ENCODE measurements at regions not wholly inside any gene's neighbourhood (a gene's known extent, or its start where the extent isn't known, plus 50 kb on each side); places are given as distances from the start of the nearest gene placed in this dataset.
"Not testable (repeated sequence)": the region's sequence is repeated elsewhere in the genome, so short reads cannot be mapped to it uniquely, and the experiment has no call there.

DNA sequence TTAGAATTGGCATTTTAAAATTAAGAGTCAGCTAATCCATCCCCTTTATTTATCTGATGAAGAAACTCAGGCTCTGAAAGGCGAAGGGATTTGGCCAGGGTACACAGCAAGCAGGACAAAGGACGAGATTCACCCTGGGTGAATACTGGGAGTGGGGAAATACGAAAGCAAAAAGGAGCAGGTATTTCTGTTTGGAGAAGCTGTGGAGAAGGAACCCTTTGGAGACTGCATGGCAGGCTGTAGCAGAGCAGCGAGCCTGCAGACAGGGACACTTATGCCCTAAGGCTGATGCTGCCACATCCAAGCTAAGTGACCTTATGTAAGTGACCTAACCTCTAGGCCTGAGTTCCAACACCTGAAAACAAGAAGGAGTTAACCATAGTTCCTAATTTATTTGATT is 207.2 kb upstream of the C1orf87 start:
- no peaks in the 10 kb centered on the region for H3K4me1 Mint-ChIP-seq
- H3K27me3 Mint-ChIP-seq: no peaks in the 10 kb centered on the region
- H3K4me3 Mint-ChIP-seq: no peak overlapping the region
- H3K36me3 Mint-ChIP-seq: no peaks in the 10 kb centered on the region
- no peak overlapping the region for H3K27ac Mint-ChIP-seq
- no peaks in the 10 kb centered on the region for H3K9me3 Mint-ChIP-seq
- no peak for ATAC-seq

GRCh38 chr1:60280256-60280655 is 206.7 kb upstream of the C1orf87 start:
- H3K9me3 Mint-ChIP-seq: no peaks in the 10 kb centered on the region
- ATAC-seq: no peak
- H3K36me3 Mint-ChIP-seq: no peaks in the 10 kb centered on the region
- H3K4me3 Mint-ChIP-seq: no peak overlapping the region
- no peaks in the 10 kb centered on the region for H3K27me3 Mint-ChIP-seq
- no peak overlapping the region for H3K27ac Mint-ChIP-seq
- no peaks in the 10 kb centered on the region for H3K4me1 Mint-ChIP-seq

- H3K9me3 Mint-ChIP-seq: no peaks in the 10 kb centered on the region
- no peaks in the 10 kb centered on the region for H3K4me1 Mint-ChIP-seq
- no peak for ATAC-seq
- H3K27me3 Mint-ChIP-seq: no peaks in the 10 kb centered on the region
- no peak overlapping the region for H3K4me3 Mint-ChIP-seq
- no peak overlapping the region for H3K27ac Mint-ChIP-seq
- H3K36me3 Mint-ChIP-seq: no peaks in the 10 kb centered on the region
Observed at GRCh38 chr1:60279798-60280197, 206.2 kb upstream of the C1orf87 start.

DNA sequence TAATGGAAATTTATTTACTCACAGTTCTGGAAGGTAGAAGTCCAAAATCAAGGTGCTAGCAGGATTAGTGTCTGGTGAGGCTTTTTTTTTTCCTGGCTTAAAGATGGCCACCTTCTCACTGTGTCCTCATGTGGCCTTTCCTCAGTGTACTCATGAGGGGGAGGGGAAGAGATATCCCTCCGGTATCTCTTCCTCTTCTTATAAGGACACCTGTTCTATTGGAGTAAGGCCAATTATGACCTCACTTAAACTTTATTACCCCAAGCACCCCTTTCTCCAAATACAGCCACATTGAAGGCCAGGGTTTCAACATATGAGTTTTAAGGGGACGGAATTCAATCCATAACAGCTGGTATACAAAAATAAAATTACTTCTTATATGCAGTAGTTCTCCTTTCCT is 203.7 kb upstream of the C1orf87 start:
- Mint-ChIP-seq H3K36me3 (no peaks in the 10 kb centered on the region), H3K27me3 (no peaks in the 10 kb centered on the region), H3K9me3 (no peaks in the 10 kb centered on the region), H3K4me1 (no peaks in the 10 kb centered on the region), H3K27ac (no peak overlapping the region), H3K4me3 (no peak overlapping the region)
- ATAC-seq: no peak

DNA sequence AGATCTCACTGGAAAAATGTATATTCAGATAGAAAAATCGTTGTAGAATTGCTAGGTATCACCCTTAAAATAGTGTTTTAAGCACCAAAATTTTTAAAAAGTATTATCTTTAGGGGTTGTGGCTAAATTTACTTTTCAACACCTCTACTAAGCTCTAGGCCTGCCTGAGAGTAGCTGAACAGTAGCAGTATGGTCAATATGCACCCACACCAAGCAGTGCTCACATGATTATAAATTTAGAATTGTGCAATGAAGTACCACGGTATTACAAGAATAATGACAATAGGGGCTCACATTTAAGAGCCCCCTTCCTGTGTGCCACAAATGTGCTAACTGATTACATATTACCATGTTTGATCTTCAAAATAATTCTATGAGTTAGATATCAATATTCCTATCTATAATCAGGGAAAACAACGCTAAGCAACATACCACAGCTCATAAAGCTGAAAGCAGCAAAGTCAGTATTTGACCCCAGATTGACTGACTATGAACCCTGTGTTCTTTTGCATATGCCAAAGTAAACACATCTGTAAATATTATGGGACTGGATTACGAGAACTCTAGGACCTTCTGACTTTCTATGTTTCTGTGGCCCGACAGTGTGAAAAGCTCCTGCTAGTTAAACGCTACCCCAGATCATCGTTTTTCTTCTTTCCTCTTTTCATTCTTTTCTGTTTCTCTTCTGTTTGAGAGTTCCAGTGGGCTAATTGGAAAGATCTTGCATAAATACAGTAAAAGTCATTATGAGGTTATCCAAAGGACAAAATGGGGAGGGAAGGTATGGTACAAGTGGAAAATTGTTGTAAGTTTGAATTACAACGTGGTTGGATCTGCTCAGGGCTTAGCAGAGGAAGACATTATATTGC is 201.1 kb upstream of the C1orf87 start:
- H3K36me3 Mint-ChIP-seq: no peaks in the 10 kb centered on the region
- peaks cover 3% of the 10 kb centered on the region for H3K9me3 Mint-ChIP-seq
- no peaks in the 10 kb centered on the region for H3K27me3 Mint-ChIP-seq
- no peak overlapping the region for H3K27ac Mint-ChIP-seq
- no peak for ATAC-seq
- no peak overlapping the region for H3K4me3 Mint-ChIP-seq
- no peaks in the 10 kb centered on the region for H3K4me1 Mint-ChIP-seq

GRCh38 chr1:60273185-60273584 is 199.6 kb upstream of the C1orf87 start:
- no peaks in the 10 kb centered on the region for H3K4me1 Mint-ChIP-seq
- no peaks in the 10 kb centered on the region for H3K27me3 Mint-ChIP-seq
- H3K4me3 Mint-ChIP-seq: no peak overlapping the region
- H3K36me3 Mint-ChIP-seq: no peaks in the 10 kb centered on the region
- no peak for ATAC-seq
- no peak overlapping the region for H3K27ac Mint-ChIP-seq
- peaks cover 5% of the 10 kb centered on the region for H3K9me3 Mint-ChIP-seq

DNA sequence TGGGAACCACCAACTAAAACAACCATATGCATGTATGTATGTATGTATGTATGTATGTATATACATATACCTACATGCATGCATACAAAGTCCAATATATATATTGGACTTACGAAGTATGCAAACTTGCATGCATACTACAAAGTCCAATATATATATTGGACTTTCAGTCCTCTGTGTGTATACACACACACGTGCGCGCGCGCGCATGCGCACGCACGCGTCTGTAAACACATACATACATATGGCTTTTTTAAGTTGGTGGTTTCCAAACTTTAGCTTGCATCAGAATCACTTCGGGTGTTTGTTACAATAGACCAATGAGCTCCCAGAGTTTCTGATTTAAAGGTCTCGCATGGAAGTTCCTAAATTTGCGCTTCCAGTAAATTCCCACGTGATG is 197.5 kb upstream of the C1orf87 start:
- Mint-ChIP-seq H3K9me3 (peaks cover 6% of the 10 kb centered on the region), H3K27ac (no peak overlapping the region), H3K27me3 (no peaks in the 10 kb centered on the region), H3K4me3 (no peak overlapping the region), H3K36me3 (no peaks in the 10 kb centered on the region), H3K4me1 (no peaks in the 10 kb centered on the region)
- no peak for ATAC-seq

DNA sequence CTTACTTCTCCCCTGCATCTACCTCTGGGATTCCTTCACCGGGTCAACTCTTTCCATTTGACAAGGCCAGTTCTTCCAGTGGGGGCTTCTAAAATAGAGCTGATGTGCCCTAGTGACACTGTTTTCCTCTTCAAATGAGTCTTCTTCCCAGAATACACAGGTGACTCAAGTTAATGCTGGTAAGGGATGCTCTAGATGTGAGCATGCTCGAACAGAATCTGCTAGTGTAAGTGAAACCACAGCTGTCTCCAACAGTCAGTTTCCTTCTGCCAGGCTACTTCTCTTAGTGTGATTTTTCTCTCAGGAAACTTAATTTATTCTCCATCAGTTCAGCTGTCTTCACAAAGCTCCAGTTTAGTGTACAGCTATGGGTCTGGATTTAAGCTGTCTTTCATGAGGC is 194.9 kb upstream of the C1orf87 start:
- no peak overlapping the region for H3K27ac Mint-ChIP-seq
- H3K36me3 Mint-ChIP-seq: no peaks in the 10 kb centered on the region
- no peaks in the 10 kb centered on the region for H3K4me1 Mint-ChIP-seq
- H3K27me3 Mint-ChIP-seq: no peaks in the 10 kb centered on the region
- ATAC-seq: no peak
- no peak overlapping the region for H3K4me3 Mint-ChIP-seq
- peaks cover 6% of the 10 kb centered on the region for H3K9me3 Mint-ChIP-seq

- no peaks in the 10 kb centered on the region for H3K27me3 Mint-ChIP-seq
- H3K4me3 Mint-ChIP-seq: no peak overlapping the region
- H3K36me3 Mint-ChIP-seq: no peaks in the 10 kb centered on the region
- H3K27ac Mint-ChIP-seq: no peak overlapping the region
- H3K4me1 Mint-ChIP-seq: no peaks in the 10 kb centered on the region
- ATAC-seq: no peak
- peaks cover 9% of the 10 kb centered on the region for H3K9me3 Mint-ChIP-seq
Observed at GRCh38 chr1:60265560-60266535, 192.3 kb upstream of the C1orf87 start.

DNA sequence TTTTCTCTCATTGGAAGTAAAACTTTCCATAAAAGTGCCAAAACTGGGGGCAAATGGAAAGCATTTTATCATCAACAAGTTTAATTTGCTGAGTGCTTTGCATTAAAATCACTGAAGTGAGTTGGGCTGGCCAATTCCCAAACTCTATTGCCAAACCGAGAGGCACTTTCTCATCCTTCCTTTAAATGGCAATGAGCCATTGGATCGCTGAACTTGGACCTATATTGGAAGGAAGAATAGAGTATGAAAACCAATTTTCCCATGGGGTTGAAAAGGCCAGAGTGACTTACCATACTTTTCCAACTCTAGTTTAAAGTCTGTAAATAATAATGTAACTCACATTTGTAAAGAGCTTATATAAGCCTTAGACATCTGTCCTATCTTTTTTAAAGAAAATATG is 189.1 kb upstream of the C1orf87 start:
- Mint-ChIP-seq H3K4me1 (no peaks in the 10 kb centered on the region), H3K27ac (no peak overlapping the region), H3K4me3 (no peak overlapping the region), H3K27me3 (no peaks in the 10 kb centered on the region), H3K36me3 (no peaks in the 10 kb centered on the region), H3K9me3 (peaks cover 3% of the 10 kb centered on the region)
- no peak for ATAC-seq

GRCh38 chr1:60257531-60257930 is 184.0 kb upstream of the C1orf87 start:
- H3K4me3 Mint-ChIP-seq: no peak overlapping the region
- H3K4me1 Mint-ChIP-seq: no peaks in the 10 kb centered on the region
- no peak overlapping the region for H3K27ac Mint-ChIP-seq
- H3K9me3 Mint-ChIP-seq: no peaks in the 10 kb centered on the region
- H3K27me3 Mint-ChIP-seq: no peaks in the 10 kb centered on the region
- no peak for ATAC-seq
- H3K36me3 Mint-ChIP-seq: no peaks in the 10 kb centered on the region

DNA sequence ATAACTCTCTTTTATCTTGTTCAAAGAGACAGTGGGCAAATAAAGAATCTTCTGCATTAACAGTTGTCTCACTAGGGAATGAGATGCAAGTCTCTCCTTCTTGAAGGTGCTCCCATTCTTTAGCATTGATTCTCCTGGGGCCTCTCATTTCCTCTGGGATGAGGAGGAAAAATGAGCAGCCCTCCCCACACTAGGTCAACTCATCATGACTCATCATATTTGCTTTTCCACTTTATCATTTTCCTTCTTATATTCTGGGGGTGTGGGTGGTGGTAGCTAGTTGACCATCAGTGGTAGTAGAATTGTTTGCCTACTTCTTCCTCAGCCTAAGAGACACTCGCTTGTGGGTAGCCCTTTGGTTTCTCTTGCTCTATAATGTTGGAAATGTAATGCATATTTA is 182.0 kb upstream of the C1orf87 start:
- ATAC-seq: no peak
- no peaks in the 10 kb centered on the region for H3K4me1 Mint-ChIP-seq
- no peak overlapping the region for H3K27ac Mint-ChIP-seq
- H3K27me3 Mint-ChIP-seq: no peaks in the 10 kb centered on the region
- no peak overlapping the region for H3K4me3 Mint-ChIP-seq
- no peaks in the 10 kb centered on the region for H3K36me3 Mint-ChIP-seq
- no peaks in the 10 kb centered on the region for H3K9me3 Mint-ChIP-seq

DNA sequence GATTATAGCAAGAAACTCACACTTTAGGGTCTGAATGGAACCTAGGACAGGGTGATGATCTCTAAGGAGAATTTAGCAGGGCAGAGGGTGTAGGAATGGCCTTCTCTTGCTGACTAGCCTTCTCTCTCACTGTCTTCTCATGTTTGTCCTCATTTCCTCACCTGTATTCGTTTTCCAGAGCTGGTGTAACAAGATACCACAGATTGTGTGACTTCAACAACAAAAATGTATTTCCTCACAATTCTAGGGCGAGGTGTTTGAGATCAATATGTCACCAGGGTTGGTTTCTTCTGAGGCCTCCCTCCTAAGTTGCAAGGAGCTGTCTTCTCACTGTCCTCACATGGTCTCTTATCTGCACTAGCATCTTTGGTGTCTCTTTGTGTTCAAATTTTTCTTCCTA is 177.9 kb upstream of the C1orf87 start:
- H3K27ac Mint-ChIP-seq: no peak overlapping the region
- no peak overlapping the region for H3K4me3 Mint-ChIP-seq
- peaks cover 3% of the 10 kb centered on the region for H3K9me3 Mint-ChIP-seq
- no peak for ATAC-seq
- no peaks in the 10 kb centered on the region for H3K36me3 Mint-ChIP-seq
- no peaks in the 10 kb centered on the region for H3K27me3 Mint-ChIP-seq
- H3K4me1 Mint-ChIP-seq: no peaks in the 10 kb centered on the region

- H3K27ac Mint-ChIP-seq, H3K4me1 Mint-ChIP-seq, ATAC-seq, H3K4me3 Mint-ChIP-seq, H3K9me3 Mint-ChIP-seq, H3K27me3 Mint-ChIP-seq, H3K36me3 Mint-ChIP-seq: not testable (repeated sequence)
Observed at GRCh38 chr1:60247467-60247866, 173.9 kb upstream of the C1orf87 start.

DNA sequence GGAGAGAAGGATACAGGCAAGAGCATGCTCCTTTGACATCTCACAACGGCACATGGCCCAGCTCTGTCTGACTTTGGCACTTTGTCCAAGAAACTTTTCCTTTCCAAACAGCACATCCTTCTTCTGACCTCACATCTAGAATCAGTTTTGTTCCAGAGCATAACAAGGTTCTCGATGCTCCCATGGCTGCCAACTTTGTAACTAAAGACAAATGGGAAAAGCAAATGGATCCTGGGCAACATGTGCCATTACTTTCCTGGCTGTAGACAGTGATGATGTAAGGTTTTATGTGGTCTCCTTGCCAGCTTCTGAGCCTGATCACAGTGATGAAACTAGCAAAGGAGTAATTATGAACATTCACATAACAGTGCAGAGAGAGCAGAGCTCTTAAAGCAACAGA is 171.8 kb upstream of the C1orf87 start:
- Mint-ChIP-seq H3K9me3 (peaks cover 5% of the 10 kb centered on the region), H3K4me3 (no peak overlapping the region), H3K4me1 (no peaks in the 10 kb centered on the region), H3K27ac (no peak overlapping the region), H3K36me3 (no peaks in the 10 kb centered on the region), H3K27me3 (no peaks in the 10 kb centered on the region)
- no peak for ATAC-seq

DNA sequence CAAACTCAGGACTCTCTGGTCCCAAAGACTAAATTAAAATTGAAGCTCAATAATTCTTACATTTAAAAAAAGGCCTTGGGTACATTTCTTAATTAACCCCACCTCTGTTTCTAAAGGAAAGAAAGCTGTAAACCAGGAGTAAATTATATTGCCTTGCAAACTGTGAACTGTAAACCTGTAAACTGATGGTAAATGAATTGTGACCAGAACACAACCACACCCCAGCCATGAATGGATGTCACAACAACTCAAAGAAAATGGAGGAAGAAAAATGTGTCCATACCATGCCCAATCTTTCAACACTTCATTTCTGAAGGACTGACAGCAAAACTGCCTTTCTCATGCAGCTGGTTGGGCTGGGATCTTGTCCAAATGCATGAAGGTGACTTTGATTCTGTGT is 171.3 kb upstream of the C1orf87 start:
- no peak for ATAC-seq
- Mint-ChIP-seq H3K4me3 (no peak overlapping the region), H3K36me3 (no peaks in the 10 kb centered on the region), H3K4me1 (no peaks in the 10 kb centered on the region), H3K27me3 (no peaks in the 10 kb centered on the region), H3K9me3 (peaks cover 6% of the 10 kb centered on the region), H3K27ac (no peak overlapping the region)

Measured in stimulated activated memory B cell treated with anti-CD40 and anti-IgM and Interleukin-4, amounts not matched to agents 10 μg/mL and 1 μg/mL and 100 μg/mL, for 72 hours (primary cell).